ENCODE measurements at regions not wholly inside any gene's neighbourhood (a gene's known extent, or its start where the extent isn't known, plus 50 kb on each side); places are given as distances from the start of the nearest gene placed in this dataset.

DNA sequence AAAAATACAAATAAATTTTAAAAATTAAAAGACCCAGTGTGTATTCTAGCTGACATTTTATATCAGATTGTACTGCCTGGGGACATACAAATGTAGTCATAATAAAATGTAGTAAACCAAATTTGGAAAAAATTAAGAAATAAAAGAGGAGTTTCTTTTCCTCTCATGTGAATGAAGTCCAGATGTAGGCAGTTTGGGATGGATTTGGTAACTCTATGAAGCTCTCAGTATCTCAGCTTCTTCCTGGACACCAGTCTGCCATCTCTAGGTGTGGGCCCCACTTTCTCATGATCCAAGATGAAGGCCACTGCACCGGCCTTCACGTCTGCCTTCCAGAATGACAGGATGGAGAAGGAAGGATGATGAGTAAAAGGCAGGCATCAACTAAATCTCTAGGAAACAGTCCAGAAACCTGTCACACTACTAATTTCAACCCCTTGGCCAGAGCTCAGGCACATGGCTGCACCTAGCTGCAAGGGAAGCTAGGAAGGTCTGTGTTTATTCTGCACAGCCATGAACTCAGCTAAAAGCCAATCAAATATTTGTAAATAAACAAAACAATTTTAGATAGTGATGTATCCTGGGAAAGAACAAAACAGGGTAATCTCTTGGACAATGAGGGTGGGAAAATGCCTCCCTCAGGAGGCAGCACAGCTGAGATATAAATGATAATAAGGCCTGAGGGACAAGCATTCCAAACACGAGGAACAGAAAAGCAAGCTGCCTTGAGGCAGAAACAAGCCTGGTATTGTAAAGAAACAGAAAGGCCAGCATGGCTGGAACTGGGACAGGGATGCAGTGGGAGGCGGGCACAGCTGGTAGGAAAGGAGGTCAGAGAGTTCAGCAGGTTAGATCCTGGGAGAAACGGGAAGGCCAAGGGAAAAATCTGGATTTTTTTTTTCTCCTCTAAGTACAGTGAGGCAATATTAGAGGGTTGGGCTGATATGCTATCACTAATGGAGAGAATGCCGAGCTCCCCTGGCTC is 88.5 kb upstream of the PTPN1 start:
- Histone ChIP-seq H3F3A (ENCODE audit: insufficient read depth, low read length) (no peaks in the 10 kb centered on the region), H3K4me1 (ENCODE audit: insufficient read depth, low read length, severe bottlenecking) (no peaks in the 10 kb centered on the region), H3K27ac (ENCODE audit: low read depth, low read length, poor library complexity, severe bottlenecking) (no peak overlapping the region), H3K27me3 (ENCODE audit: insufficient read depth, low read length) (peaks cover 5% of the 10 kb centered on the region; the same call in 1 of the 2 replicates), H3K4me3 (ENCODE audit: low read depth, low read length, poor library complexity, severe bottlenecking) (no peak overlapping the region), H3K4me2 (ENCODE audit: low read length) (no peak overlapping the region), H4K20me1 (ENCODE audit: insufficient read depth, low read length) (no peaks in the 10 kb centered on the region), H3K9me3 (ENCODE audit: low read length) (0 out of 2 replicates have a peak, but pooled peaks cover 2% of the 10 kb centered on the region), H3K9ac (ENCODE audit: low read length) (no peak overlapping the region), H3K9me2 (ENCODE audit: low read depth, low read length) (no peaks in the 10 kb centered on the region), H3K79me2 (ENCODE audit: insufficient read depth, low read length) (no peaks in the 10 kb centered on the region), H3K36me3 (ENCODE audit: insufficient read depth, low read length) (no peaks in the 10 kb centered on the region), H2AFZ (ENCODE audit: low read length) (no peak overlapping the region)
- TF ChIP-seq EZH2 (IDR thresholded peaks at IDR 0.05; ENCODE audit: borderline replicate concordance, low read length): no peak
- TF ChIP-seq, protein P1, sequence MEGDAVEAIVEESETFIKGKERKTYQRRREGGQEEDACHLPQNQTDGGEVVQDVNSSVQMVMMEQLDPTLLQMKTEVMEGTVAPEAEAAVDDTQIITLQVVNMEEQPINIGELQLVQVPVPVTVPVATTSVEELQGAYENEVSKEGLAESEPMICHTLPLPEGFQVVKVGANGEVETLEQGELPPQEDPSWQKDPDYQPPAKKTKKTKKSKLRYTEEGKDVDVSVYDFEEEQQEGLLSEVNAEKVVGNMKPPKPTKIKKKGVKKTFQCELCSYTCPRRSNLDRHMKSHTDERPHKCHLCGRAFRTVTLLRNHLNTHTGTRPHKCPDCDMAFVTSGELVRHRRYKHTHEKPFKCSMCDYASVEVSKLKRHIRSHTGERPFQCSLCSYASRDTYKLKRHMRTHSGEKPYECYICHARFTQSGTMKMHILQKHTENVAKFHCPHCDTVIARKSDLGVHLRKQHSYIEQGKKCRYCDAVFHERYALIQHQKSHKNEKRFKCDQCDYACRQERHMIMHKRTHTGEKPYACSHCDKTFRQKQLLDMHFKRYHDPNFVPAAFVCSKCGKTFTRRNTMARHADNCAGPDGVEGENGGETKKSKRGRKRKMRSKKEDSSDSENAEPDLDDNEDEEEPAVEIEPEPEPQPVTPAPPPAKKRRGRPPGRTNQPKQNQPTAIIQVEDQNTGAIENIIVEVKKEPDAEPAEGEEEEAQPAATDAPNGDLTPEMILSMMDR (IDR thresholded peaks at IDR 0.05; ENCODE audit: low read length): no peak

GRCh38 chr20:50423758-50424157 is 86.4 kb upstream of the PTPN1 start:
- Histone ChIP-seq H3K27me3 (ENCODE audit: insufficient read depth, low read length) (peaks cover 5% of the 10 kb centered on the region; the same call in 1 of the 2 replicates), H3K4me1 (ENCODE audit: insufficient read depth, low read length, severe bottlenecking) (no peaks in the 10 kb centered on the region), H3K4me3 (ENCODE audit: low read depth, low read length, poor library complexity, severe bottlenecking) (no peak overlapping the region), H4K20me1 (ENCODE audit: insufficient read depth, low read length) (no peaks in the 10 kb centered on the region), H3K27ac (ENCODE audit: low read depth, low read length, poor library complexity, severe bottlenecking) (no peak overlapping the region), H3F3A (ENCODE audit: insufficient read depth, low read length) (no peaks in the 10 kb centered on the region), H3K79me2 (ENCODE audit: insufficient read depth, low read length) (no peaks in the 10 kb centered on the region), H3K9me2 (ENCODE audit: low read depth, low read length) (no peaks in the 10 kb centered on the region), H2AFZ (ENCODE audit: low read length) (no peak overlapping the region), H3K36me3 (ENCODE audit: insufficient read depth, low read length) (no peaks in the 10 kb centered on the region), H3K9me3 (ENCODE audit: low read length) (0 out of 2 replicates have a peak, but pooled peaks cover 2% of the 10 kb centered on the region), H3K4me2 (ENCODE audit: low read length) (no peak overlapping the region), H3K9ac (ENCODE audit: low read length) (no peak overlapping the region)
- TF ChIP-seq, protein P1 (IDR thresholded peaks at IDR 0.05; ENCODE audit: low read length): no peak
- TF ChIP-seq EZH2 (IDR thresholded peaks at IDR 0.05; ENCODE audit: borderline replicate concordance, low read length): no peak

- no peak overlapping the region for H2AFZ ChIP-seq (ENCODE audit: low read length)
- no peaks in the 10 kb centered on the region for H3F3A ChIP-seq (ENCODE audit: insufficient read depth, low read length)
- TF ChIP-seq, protein P1 (IDR thresholded peaks at IDR 0.05; ENCODE audit: low read length): no peak
- TF ChIP-seq EZH2 (IDR thresholded peaks at IDR 0.05; ENCODE audit: borderline replicate concordance, low read length): no peak
Measured at GRCh38 chr20:50425076-50425475, 85.1 kb upstream of the PTPN1 start.

More at GRCh38 chr20:50425076-50425475, 85.1 kb upstream of the PTPN1 start:
- Histone ChIP-seq H3K79me2 (ENCODE audit: insufficient read depth, low read length) (no peaks in the 10 kb centered on the region), H3K4me3 (ENCODE audit: low read depth, low read length, poor library complexity, severe bottlenecking) (no peak overlapping the region), H3K9me2 (ENCODE audit: low read depth, low read length) (no peaks in the 10 kb centered on the region), H3K27ac (ENCODE audit: low read depth, low read length, poor library complexity, severe bottlenecking) (no peak overlapping the region), H4K20me1 (ENCODE audit: insufficient read depth, low read length) (no peaks in the 10 kb centered on the region), H3K9me3 (ENCODE audit: low read length) (0 out of 2 replicates have a peak, but pooled peaks cover 2% of the 10 kb centered on the region), H3K27me3 (ENCODE audit: insufficient read depth, low read length) (peaks cover 5% of the 10 kb centered on the region; the same call in 1 of the 2 replicates), H3K36me3 (ENCODE audit: insufficient read depth, low read length) (no peaks in the 10 kb centered on the region), H3K4me1 (ENCODE audit: insufficient read depth, low read length, severe bottlenecking) (no peaks in the 10 kb centered on the region), H3K9ac (ENCODE audit: low read length) (no peak overlapping the region), H3K4me2 (ENCODE audit: low read length) (no peak overlapping the region)
